Tibial artery (tissue), 4 donors: ENCODE measurements at regions not wholly inside any gene's neighbourhood (a gene's known extent, or its start where the extent isn't known, plus 50 kb on each side); places are given as distances from the start of the nearest gene placed in this dataset.

Experiments
- DNase-seq, 2 donors: peaks; one replicate each; pipeline ENCODE4 v3.0.0-alpha.2; 2019
- H3K27ac ChIP-seq, 2 donors: fragments of 200-600 bp; sonication (generic) in 1 of 2; 1 replicate in 1 of 2; 2 replicates in 1 of 2; pipeline ENCODE4 v1.5.1; 2018 to 2019; ENCODE audit warnings: mild to moderate bottlenecking in 1 of 2
- H3K27me3 ChIP-seq, 2 donors: fragments of 200-600 bp; sonication (generic) in 1 of 2; one replicate each; pipeline versions ENCODE4 v1.5.1 to v1.6.0; 2016 to 2019
- H3K36me3 ChIP-seq, 3 donors: fragments of 200-600 bp; sonication (generic) in 2 of 3; one replicate each; pipeline ENCODE4 v1.5.1; 2016 to 2019; ENCODE audit warnings: mild to moderate bottlenecking in 2 of 3
- H3K4me1 ChIP-seq, 4 donors: fragments of 200-600 bp; sonication (generic) in 2 of 4; 1 replicate in 3 of 4; 2 replicates in 1 of 4; pipeline ENCODE4 v1.5.1; 2016 to 2019
- H3K4me3 ChIP-seq, 2 donors: fragments of 200-600 bp; sonication (generic) in 1 of 2; 1 replicate in 1 of 2; 2 replicates in 1 of 2; pipeline ENCODE4 v1.5.1; 2018 to 2019; ENCODE audit warnings: mild to moderate bottlenecking in 2 of 2
- H3K9me3 ChIP-seq, 3 donors: fragments of 200-600 bp; sonication (generic) in 1 of 3; one replicate each; pipeline ENCODE4 v1.5.1; 2016 to 2019
- CTCF ChIP-seq, 2 experiments: fragments of 200-600 bp in 1 of 2; fragments of 450-650 bp in 1 of 2; IDR thresholded peaks; one replicate each; pipeline ENCODE4 v1.5.1; 2017 to 2019; ENCODE audit warnings: antibody characterized with exemption in 2 of 2, mild to moderate bottlenecking in 1 of 2, moderate library complexity in 1 of 2
- intact Hi-C: fragments of 100-400 bp; cut with DNase I; formaldehyde crosslinking; loops from one replicate; pipeline ENCODE4 v1.15.0; 2023; ENCODE audit warnings: low total_unique reads

DNA sequence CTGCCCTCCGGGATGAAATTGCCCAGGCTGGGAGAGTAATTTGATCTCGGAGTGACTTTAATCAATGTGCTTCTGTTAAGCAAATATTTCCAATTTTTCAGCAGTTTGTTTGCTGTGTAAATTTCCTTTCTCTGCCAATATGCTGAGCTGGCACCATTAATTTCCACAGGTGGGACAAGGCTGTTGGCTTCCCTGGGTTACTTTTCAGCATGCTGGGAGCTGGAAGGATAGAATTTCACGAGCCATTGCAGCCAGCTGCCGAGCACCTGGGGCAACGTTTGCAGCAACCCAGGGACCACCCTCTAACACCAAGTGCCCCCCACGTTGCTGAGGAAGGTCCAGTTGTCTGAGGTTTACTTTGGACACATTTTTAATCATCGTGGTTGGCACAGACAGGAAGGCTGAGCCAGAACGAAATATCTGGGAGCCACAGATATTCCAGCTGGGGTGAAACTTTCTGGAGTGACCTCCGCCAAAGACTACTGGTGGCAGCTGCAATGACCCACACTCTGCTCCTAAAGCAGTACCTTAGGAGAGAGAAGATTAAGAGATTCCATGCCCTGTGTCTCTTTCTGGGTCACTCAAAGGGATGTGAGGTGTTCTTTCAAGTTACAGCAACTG is 293.3 kb upstream of the RGMA start:
- TF ChIP-seq CTCF (IDR thresholded peaks at IDR 0.05) = no peak
- H3K9me3 ChIP-seq = no peaks in the 10 kb centered on the region

GRCh38 chr15:93378558-93378957 is 289.5 kb upstream of the RGMA start:
- Histone ChIP-seq H3K9me3 (no peaks in the 10 kb centered on the region), H3K4me3 (no peak overlapping the region), H3K27me3 (no peaks in the 10 kb centered on the region), H3K27ac (no peak overlapping the region), H3K4me1 (no peaks in the 10 kb centered on the region), H3K36me3 (no peaks in the 10 kb centered on the region)
- no peak for DNase-seq
- no peak for TF ChIP-seq CTCF (IDR thresholded peaks at IDR 0.05)
- intact Hi-C loops = no loop called here

More for the DNA sequence above, 293.3 kb upstream of the RGMA start:
- Histone ChIP-seq H3K4me3 (no peak overlapping the region), H3K36me3 (no peaks in the 10 kb centered on the region), H3K4me1 (no peaks in the 10 kb centered on the region), H3K27ac (no peak overlapping the region), H3K27me3 (no peaks in the 10 kb centered on the region)
- intact Hi-C loops = no loop called here
- DNase-seq = no peak

DNA sequence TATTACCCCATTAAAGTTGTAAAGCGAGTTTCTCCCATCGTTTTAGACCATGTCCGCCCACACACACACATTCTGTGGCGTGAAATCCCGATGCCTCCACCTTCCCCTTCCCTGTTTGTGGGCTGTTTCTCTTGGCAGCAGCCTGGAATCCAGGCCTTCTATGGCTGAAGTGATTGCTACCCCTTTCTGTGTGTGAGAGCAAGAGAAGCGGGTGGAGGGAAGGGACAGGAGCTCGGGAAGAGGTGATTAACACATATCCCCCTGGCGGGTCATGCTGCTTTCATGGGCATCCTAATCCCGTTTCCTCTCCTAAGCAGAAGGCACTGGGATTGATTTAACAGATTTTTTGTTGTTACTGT is 283.8 kb upstream of the RGMA start:
- Histone ChIP-seq H3K4me3 (no peak overlapping the region), H3K27me3 (peaks cover 0 to 4% of the 10 kb centered on the region in 2 donors), H3K4me1 (no peaks in the 10 kb centered on the region), H3K36me3 (no peaks in the 10 kb centered on the region), H3K9me3 (no peaks in the 10 kb centered on the region), H3K27ac (no peak overlapping the region)
- intact Hi-C loops = no loop called here
- DNase-seq = no peak
- TF ChIP-seq CTCF (IDR thresholded peaks at IDR 0.05) = no peak

DNA sequence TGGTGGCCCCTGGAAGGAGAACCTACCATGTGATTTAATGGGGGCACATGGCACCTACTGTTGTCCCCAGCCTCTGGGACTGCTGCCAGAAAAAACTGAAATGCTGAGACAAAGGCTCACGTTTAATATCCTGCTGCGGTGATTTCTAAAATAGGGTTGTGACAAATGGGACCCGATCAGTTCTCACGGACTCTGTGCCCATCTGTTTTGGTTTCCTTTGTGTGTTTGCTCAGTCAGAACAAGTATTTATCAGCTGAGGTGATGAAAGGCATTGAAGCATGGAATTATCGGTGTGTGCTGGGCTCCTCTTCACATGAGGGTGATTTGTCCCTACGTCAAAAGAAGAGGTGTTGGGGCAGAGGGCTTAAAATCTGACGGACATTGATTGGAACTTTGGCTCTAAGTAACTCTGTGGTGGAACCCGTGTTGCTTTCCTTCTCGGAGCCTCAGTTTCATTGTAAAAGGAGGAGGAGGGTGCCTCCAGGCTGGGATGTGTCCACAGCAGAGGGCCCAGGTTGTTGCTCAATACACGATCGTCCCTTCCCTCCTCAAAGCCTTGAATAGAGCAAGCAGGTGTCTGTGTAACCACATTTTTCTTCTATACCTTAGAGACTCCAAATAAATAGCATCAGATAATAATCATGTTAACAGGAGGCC is 283.3 kb upstream of the RGMA start:
- Histone ChIP-seq H3K4me3 (no peak overlapping the region), H3K9me3 (no peaks in the 10 kb centered on the region), H3K27ac (no peak overlapping the region), H3K36me3 (no peaks in the 10 kb centered on the region), H3K27me3 (peaks cover 0 to 4% of the 10 kb centered on the region in 2 donors), H3K4me1 (no peaks in the 10 kb centered on the region)
- no peak for TF ChIP-seq CTCF (IDR thresholded peaks at IDR 0.05)
- intact Hi-C loops = no loop called here
- DNase-seq = no peak

DNA sequence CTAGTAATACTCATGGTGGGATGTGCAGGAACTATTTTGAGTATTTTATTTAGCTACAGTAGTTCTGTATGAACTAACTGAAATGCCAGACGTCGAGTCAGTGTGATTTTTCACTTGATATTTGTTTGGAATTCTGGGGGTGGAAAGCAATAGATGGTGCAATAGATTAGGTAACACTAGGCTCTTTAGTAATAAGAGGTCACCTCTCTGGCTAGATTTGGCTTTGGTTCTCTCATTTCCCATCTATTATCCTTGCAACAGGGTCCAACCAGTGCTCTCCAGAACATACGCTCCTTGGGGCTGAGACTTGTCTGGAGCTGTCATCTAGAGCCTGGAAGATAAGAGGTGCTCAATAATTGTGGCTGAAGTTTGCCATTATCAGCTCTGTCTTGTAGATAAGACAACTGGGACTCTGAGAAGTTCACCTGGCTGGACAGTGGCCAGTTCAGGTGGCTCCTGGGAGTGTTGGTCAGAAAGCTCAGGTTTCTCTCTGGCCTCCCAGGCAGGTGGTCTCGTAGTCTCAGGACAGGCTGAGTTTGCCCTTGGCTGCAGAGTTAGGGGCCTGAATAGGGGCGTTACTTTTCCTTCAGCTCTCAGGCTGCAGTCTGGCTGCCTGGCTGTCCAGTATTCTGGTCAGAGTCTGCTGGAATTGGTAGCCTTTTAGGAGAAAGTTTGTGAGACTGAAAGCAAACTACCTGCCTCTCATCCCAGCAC is 277.5 kb upstream of the RGMA start:
- intact Hi-C loops = no loop called here
- Histone ChIP-seq H3K27ac (no peak overlapping the region), H3K9me3 (no peaks in the 10 kb centered on the region), H3K36me3 (no peaks in the 10 kb centered on the region), H3K4me3 (no peak overlapping the region), H3K27me3 (no peaks in the 10 kb centered on the region), H3K4me1 (no peaks in the 10 kb centered on the region)
- DNase-seq = no peak
- no peak for TF ChIP-seq CTCF (IDR thresholded peaks at IDR 0.05)
